ENCODE measurements at regions not wholly inside any gene's neighbourhood (a gene's known extent, or its start where the extent isn't known, plus 50 kb on each side); places are given as distances from the start of the nearest gene placed in this dataset.
A peak's percentile ranks its signal among the peaks of the same experiment; 100 is the strongest.
"Not testable (repeated sequence)": the region's sequence is repeated elsewhere in the genome, so short reads cannot be mapped to it uniquely, and the experiment has no call there.

DNA sequence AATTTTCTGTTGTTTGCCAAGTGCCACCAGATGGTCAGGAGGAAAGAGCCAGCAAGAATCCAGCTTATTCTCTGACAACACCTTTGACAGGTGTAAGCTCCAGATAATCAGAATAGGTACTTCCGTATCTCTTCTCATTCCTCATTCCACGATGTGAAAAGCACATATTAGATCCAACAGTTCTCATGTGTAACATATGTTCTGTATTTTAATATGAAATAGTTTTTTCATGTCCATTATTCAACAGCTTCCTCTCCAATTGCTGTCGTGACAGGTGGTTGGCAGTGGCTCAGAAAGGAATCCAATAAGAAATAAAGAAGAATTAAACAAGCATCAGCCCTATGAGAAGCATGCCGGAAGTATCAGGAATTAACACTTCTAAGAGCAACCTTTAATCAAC is 1624.7 kb downstream of the MRPL39 start:
- DNase-seq (ENCODE audit: low read depth): no peak

GRCh38 chr21:23977971-23978370 is 1629.3 kb downstream of the MRPL39 start:
- DNase-seq (ENCODE audit: low read depth): no peak

- DNase-seq (ENCODE audit: low read depth): peak; percentile 29
These were observed 1638.3 kb downstream of the MRPL39 start for GRCh38 chr21:23968722-23969647.

DNA sequence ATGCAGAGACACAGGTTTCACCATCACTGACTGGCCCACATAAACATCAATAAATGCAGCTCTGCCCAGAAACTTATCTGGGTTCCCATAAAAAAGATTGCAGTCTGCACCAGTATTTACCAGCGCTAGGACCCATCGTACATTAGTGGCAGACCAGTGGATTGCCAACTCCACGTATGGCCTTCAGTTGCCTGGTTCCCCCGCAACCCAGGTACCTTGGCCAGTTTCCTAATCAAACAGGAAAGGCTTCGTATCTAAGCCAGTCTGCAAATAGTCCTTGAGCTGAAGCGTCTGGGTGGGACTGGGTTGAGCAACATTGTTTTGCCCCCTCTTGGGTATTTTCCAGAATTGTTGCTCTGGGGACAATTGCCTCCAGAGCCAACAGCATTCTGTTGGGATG is 1639.3 kb downstream of the MRPL39 start:
- DNase-seq (ENCODE audit: low read depth): no peak

- DNase-seq (ENCODE audit: low read depth): no peak
These were observed 1643.8 kb downstream of the MRPL39 start for GRCh38 chr21:23963454-23963853.

DNA sequence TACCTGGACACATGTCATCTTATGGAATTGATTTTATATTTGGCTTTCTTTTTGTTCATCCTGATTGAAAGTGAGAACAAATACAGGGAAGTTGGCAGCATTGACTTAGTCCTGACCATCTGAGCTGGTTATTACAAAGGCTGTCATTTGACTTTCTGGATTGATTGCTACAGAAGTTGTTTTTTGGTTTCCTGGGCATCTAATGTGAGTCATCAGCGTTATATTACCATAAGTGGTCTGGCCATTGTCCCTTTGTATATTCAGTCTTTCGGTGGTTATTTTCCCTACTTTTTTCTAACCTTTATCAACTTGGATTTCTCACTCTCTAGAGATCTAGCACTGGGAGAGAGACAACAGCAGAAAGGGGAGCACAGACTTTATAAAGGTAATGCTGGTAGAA is 1646.5 kb downstream of the MRPL39 start:
- DNase-seq (ENCODE audit: low read depth): no peak

DNA sequence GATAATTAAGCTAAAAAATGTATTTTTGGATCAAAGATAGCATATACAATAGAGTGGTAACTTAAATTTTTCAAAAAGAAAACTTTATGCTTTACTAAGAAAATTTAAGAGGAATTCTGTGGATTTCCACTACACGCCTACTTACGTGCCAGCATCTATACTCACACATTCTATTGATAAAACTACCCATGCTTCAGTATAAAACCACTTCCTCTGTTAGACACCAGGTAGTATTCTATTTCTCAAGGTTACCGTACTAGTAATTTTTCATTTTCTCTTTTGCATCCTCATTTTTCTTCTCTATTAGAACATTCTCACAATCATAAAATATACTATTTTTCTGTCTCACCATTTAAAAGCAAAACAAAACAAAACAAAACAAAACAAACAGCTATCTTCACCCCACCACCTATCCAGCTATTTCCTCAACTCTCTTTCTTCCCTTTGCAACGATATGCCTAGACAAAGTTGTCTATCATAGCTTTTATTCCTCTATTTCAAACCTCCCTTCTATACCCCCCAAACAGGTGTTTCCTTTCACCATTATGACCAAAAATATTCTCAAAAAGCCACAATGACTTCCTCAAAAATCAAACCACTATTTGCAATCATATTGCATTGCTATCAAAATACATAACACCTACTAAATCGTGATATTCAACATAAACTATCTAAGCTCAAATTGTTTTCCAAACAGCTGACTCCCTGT is 1652.0 kb downstream of the MRPL39 start:
- DNase-seq (ENCODE audit: low read depth): no peak

- no peak for DNase-seq (ENCODE audit: low read depth)
These were observed 1655.0 kb downstream of the MRPL39 start for GRCh38 chr21:23952269-23952668.

DNA sequence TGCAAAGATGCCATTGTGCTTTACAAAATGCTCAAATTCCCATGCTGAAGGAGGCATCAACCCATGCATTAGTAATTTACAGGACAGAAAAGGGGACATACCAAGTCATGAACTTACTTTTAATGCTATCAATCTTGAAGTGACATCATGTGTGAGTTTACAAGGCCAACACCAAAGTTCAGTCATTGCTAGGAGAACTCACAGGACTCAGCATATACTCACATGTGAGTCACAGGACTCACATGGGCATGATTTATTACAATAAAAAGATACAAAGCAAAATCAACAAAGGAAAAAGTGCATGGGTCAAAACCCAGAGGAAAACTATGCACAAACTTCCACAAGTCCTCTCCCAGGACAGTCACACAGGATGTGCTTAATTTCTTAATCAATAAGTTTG is 1656.0 kb downstream of the MRPL39 start:
- DNase-seq (ENCODE audit: low read depth): no peak

DNA sequence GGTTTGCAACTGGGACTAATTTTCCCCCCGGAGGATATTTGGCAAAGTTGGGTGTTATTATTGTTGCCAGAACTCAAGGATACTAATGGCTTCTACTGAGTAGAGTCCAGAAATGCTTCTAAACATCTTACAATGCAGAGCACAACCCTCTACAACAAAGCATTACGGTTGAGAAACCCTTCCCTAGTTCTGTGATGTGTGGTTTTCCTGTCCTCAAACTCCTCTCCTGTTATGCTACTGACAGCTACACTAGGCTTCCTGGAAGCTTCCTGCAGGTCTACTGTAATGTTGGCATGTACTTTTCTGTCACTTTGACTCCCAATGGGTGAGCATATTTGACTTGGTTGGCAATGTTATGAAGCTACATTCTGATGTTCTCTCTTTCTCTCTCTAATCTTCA is 1656.9 kb downstream of the MRPL39 start:
- no peak for DNase-seq (ENCODE audit: low read depth)

DNA sequence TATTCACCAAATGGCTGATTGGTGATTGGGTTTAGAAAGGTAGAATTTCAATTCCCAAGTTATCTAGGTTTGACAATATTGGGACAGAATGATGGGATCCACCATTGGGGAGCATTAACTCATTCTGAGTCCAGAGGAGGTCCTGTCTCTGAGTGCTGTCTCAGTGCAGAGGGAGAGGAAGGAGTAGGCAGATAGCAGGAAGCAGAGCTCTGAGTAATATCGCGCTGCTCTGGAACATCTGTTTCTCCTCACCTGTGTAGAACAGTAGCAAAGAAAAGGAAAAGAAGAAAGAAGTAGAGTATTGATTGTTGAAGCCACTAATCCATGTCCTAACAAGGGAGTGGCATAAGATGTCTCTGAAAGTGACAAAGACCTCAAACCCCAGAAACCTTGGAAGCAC is 1657.8 kb downstream of the MRPL39 start:
- DNase-seq (ENCODE audit: low read depth): no peak

- no peak for DNase-seq (ENCODE audit: low read depth)
These were observed 1667.8 kb downstream of the MRPL39 start for GRCh38 chr21:23939369-23940065.

- no peak for DNase-seq (ENCODE audit: low read depth)
These were observed 1670.3 kb downstream of the MRPL39 start for GRCh38 chr21:23936991-23937390.

GRCh38 chr21:23936224-23936623 is 1671.1 kb downstream of the MRPL39 start:
- DNase-seq (ENCODE audit: low read depth): no peak

DNA sequence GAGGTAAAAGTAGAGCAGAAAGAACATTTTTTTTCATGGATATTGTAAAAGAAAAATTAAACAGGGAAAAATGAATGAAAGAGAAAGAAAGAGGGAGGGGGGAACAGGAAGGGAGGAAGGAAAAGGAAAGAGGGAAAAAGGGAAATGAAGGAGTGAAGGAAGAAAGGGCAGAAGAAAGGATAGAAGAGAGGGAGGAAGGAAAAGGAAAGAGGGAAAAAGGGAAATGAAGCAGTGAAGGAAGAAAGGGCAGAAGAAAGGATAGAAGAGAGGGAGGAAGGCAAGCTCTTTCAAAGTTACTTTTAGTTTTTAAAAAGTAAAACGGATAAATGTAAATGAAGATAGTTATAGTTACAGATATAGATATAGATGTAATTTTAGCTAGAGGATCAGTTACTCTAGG is 1676.7 kb downstream of the MRPL39 start:
- DNase-seq (ENCODE audit: low read depth): no peak

- DNase-seq (ENCODE audit: low read depth): not testable (repeated sequence)
These were observed 1680.9 kb downstream of the MRPL39 start for GRCh38 chr21:23926430-23926829.

- DNase-seq (ENCODE audit: low read depth): no peak
These were observed 1685.4 kb downstream of the MRPL39 start for GRCh38 chr21:23921670-23922418.

DNA sequence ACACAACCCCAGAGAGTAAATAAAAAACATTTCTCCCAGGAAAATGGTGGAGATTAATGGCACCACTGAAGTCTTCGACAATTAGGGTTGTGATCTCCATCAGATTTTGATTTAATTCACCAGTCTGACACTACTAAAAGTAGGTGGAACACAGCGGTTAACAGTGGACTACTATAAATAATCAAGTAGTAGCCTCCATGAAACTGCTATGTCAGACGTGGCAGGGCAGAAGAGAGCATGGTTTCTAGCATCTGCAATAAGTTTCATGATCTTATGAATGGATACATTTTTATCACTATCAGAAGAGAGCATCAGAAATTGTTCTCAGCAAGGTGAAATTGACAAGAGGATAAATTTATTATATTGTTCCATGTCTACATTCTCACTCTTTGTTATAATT is 1706.6 kb downstream of the MRPL39 start:
- no peak for DNase-seq (ENCODE audit: low read depth)

GRCh38 chr21:23899561-23899960 is 1707.7 kb downstream of the MRPL39 start:
- no peak for DNase-seq (ENCODE audit: low read depth)

- DNase-seq (ENCODE audit: low read depth): no peak
These were observed 1716.6 kb downstream of the MRPL39 start for GRCh38 chr21:23890652-23891051.

GRCh38 chr21:23887725-23888306 is 1719.5 kb downstream of the MRPL39 start:
- DNase-seq (ENCODE audit: low read depth): no peak

Measured in T-helper 22 cell (primary cell).